HCT116 (cell line): ENCODE measurements at regions not wholly inside any gene's neighbourhood (a gene's known extent, or its start where the extent isn't known, plus 50 kb on each side); places are given as distances from the start of the nearest gene placed in this dataset.

ENCODE experiments used
- ATAC-seq: fragments of 200-7000 bp; cut with Tn5 transposase; 2 replicates; pipeline ENCODE4 v1.9.1; 2020; ENCODE audit warnings: mild to moderate bottlenecking, moderate library complexity
- BruUV-seq: library from RNA; stranded (reverse); fragments of 400-500 nt; replicated peaks from 2 replicates; lab custom pipeline; 2021; lab: Mats Ljungman, UMichigan
- CTCF ChIA-PET: fragments of 300-600 bp; sonication (Branson Sonifier 250); formaldehyde crosslinking; loops from one replicate; lab custom pipeline; 2021; ENCODE audit warnings: antibody characterized with exemption; lab: Charles Lee
- POLR2A ChIA-PET: fragments of 300-600, 350-600 bp; sonication (Branson Sonifier 250); formaldehyde crosslinking; loops from one replicate; lab custom pipeline; 2021; ENCODE audit warnings: antibody characterized with exemption; lab: Charles Lee
- RAD21 ChIA-PET, 2 experiments: fragments of 300-600 bp; sonication (Branson Sonifier 250); formaldehyde crosslinking; loops; one replicate each; lab custom pipeline; 2023; ENCODE audit warnings: low total read pairs in 2 of 2; ENCODE audit not compliant: uncharacterized antibody in 2 of 2, unreplicated experiment in 2 of 2, low non-redundant PET in 1 of 2; lab: Charles Lee
- DNase-seq: peaks from one replicate; pipeline ENCODE4 v3.0.0-alpha.2; 2010; ENCODE audit warnings: low read depth, low spot score
- H2AFZ ChIP-seq: fragments of 200-600 bp; shearing (Covaris generic), sonication (generic); 2 replicates; pipeline ENCODE4 v1.6.1; 2017; ENCODE audit warnings: low read depth, mixed run types, mixed read lengths, antibody characterized with exemption, low read length; ENCODE audit not compliant: poor library complexity, severe bottlenecking
- H3K27ac ChIP-seq: 2 replicates; pipeline ENCODE4 v1.5.1; 2012; ENCODE audit warnings: low read depth, low read length
- H3K27me3 ChIP-seq: fragments of 200-600 bp; sonication (generic); 2 replicates; pipeline ENCODE4 v1.6.1; 2016; ENCODE audit warnings: mixed run types, low read length, mixed read lengths; ENCODE audit not compliant: insufficient read depth
- H3K36me3 ChIP-seq, 2 experiments: fragments of 200-500 bp in 1 of 2; fragments of 200-600 bp in 1 of 2; sonication (Bioruptor generic) in 1 of 2; sonication (generic) in 1 of 2; 2 replicates each; pipeline versions ENCODE4 v1.5.1 to v1.6.1; 2014 to 2016; ENCODE audit warnings: low read length in 2 of 2, inconsistent platforms in 1 of 2, mixed read lengths in 1 of 2, mixed run types in 1 of 2; ENCODE audit not compliant: insufficient read depth in 2 of 2, control insufficient read depth in 1 of 2
- H3K4me1 ChIP-seq, 2 experiments: fragments of 200-600 bp in 1 of 2; sonication (generic) in 1 of 2; 2 replicates each; pipeline versions ENCODE4 v1.5.1 to v1.6.1; 2012 to 2017; ENCODE audit warnings: low read length in 2 of 2, inconsistent platforms in 1 of 2, mild to moderate bottlenecking in 1 of 2, mixed read lengths in 1 of 2, mixed run types in 1 of 2, moderate library complexity in 1 of 2; ENCODE audit not compliant: insufficient read depth in 2 of 2, control insufficient read depth in 1 of 2
- H3K4me2 ChIP-seq: fragments of 200-600 bp; sonication (generic); 2 replicates; pipeline ENCODE4 v1.6.1; 2017; ENCODE audit warnings: mixed run types, low read length, mixed read lengths
- H3K4me3 ChIP-seq, 2 experiments: fragments of 200-600 bp in 1 of 2; sonication (generic) in 1 of 2; replicated peaks in 1 of 2; 2 replicates each; pipeline ENCODE4 v1.5.1; 2011 to 2016; ENCODE audit warnings: low read length in 2 of 2, control low read depth in 1 of 2, low read depth in 1 of 2, mild to moderate bottlenecking in 1 of 2, mixed read lengths in 1 of 2, mixed run types in 1 of 2
- H3K79me2 ChIP-seq: fragments of 200-600 bp; sonication (generic); 2 replicates; pipeline ENCODE4 v1.6.1; 2017; ENCODE audit warnings: mild to moderate bottlenecking, mixed run types, low read length, moderate library complexity, mixed read lengths; ENCODE audit not compliant: insufficient read depth
- H3K9ac ChIP-seq: fragments of 200-600 bp; sonication (generic); 2 replicates; pipeline ENCODE4 v1.6.1; 2016; ENCODE audit warnings: low read length, mixed read lengths
- H3K9me2 ChIP-seq: fragments of 200-600 bp; sonication (generic), shearing (Covaris generic); 2 replicates; pipeline ENCODE4 v1.6.1; 2017; ENCODE audit warnings: mixed run types, mild to moderate bottlenecking, moderate library complexity; ENCODE audit not compliant: insufficient read depth
- H3K9me3 ChIP-seq, 2 experiments: fragments of 200-500 bp in 1 of 2; fragments of 200-600 bp in 1 of 2; sonication (Bioruptor generic) in 1 of 2; sonication (generic) in 1 of 2; 2 replicates each; pipeline ENCODE4 v1.6.1; 2014 to 2017; ENCODE audit warnings: low read length in 2 of 2, mixed read lengths in 2 of 2, inconsistent platforms in 1 of 2, low read depth in 1 of 2, mild to moderate bottlenecking in 1 of 2, mixed run types in 1 of 2, moderate library complexity in 1 of 2; ENCODE audit not compliant: control insufficient read depth in 1 of 2, insufficient read depth in 1 of 2
- H4K20me1 ChIP-seq: fragments of 200-600 bp; sonication (generic), shearing (Covaris generic); 2 replicates; pipeline ENCODE4 v1.6.1; 2017; ENCODE audit warnings: mixed run types, mild to moderate bottlenecking, moderate library complexity; ENCODE audit not compliant: insufficient read depth
- CBX3 ChIP-seq: IDR thresholded peaks from 2 replicates; pipeline ENCODE4 v1.6.1; 2012; ENCODE audit warnings: low read depth
- CEBPB ChIP-seq: IDR thresholded peaks from 2 replicates; pipeline ENCODE4 v1.6.1; 2012; ENCODE audit warnings: low read depth
- CTCF ChIP-seq, 3 experiments: fragments of 200-600 bp in 1 of 3; sonication (generic) in 1 of 3; IDR thresholded peaks in 2 of 3; conservative IDR thresholded peaks in 1 of 3; 2 replicates each; pipeline ENCODE4 v1.5.1; 2012 to 2017; ENCODE audit warnings: low read depth in 2 of 3, low read length in 2 of 3, antibody characterized with exemption in 1 of 3, borderline replicate concordance in 1 of 3, control low read depth in 1 of 3, mild to moderate bottlenecking in 1 of 3, mixed read lengths in 1 of 3, mixed run types in 1 of 3, moderate library complexity in 1 of 3; ENCODE audit not compliant: insufficient read depth in 1 of 3
- EGR1 ChIP-seq: IDR thresholded peaks from 2 replicates; pipeline ENCODE4 v1.6.1; 2012; ENCODE audit warnings: low read depth
- ELF1 ChIP-seq: IDR thresholded peaks from 2 replicates; pipeline ENCODE4 v1.6.1; 2012; ENCODE audit warnings: low read depth, borderline replicate concordance
- EZH2 ChIP-seq: fragments of 200-600 bp; sonication (generic); IDR thresholded peaks from 2 replicates; pipeline ENCODE4 v1.6.1; 2017; ENCODE audit warnings: antibody characterized with exemption, mixed run types
- JUND ChIP-seq: IDR thresholded peaks from 2 replicates; pipeline ENCODE4 v1.6.1; 2012
- POLR2AphosphoS5 ChIP-seq: IDR thresholded peaks from 2 replicates; pipeline ENCODE4 v1.6.1; 2011; ENCODE audit warnings: mild to moderate bottlenecking, low read depth, low read length, moderate library complexity
- REST ChIP-seq: IDR thresholded peaks from 2 replicates; pipeline ENCODE4 v1.6.1; 2012; ENCODE audit warnings: low read depth
- SIN3A ChIP-seq: IDR thresholded peaks from 2 replicates; pipeline ENCODE4 v1.6.1; 2012; ENCODE audit warnings: low read depth
- SP1 ChIP-seq: IDR thresholded peaks from 2 replicates; pipeline ENCODE4 v1.6.1; 2012; ENCODE audit warnings: low read depth
- SRF ChIP-seq: IDR thresholded peaks from 2 replicates; pipeline ENCODE4 v1.6.1; 2012; ENCODE audit warnings: low read depth
- TCF7L2 ChIP-seq: IDR thresholded peaks from 2 replicates; pipeline ENCODE4 v1.7.0; 2011; ENCODE audit warnings: borderline replicate concordance, inconsistent platforms; ENCODE audit not compliant: insufficient read depth, insufficient read length; ENCODE audit errors: extremely low read depth
- YY1 ChIP-seq: IDR thresholded peaks from 2 replicates; pipeline ENCODE4 v1.6.1; 2011; ENCODE audit warnings: low read length, low read depth, moderate library complexity, mild to moderate bottlenecking; ENCODE audit not compliant: insufficient replicate concordance; ENCODE audit errors: extremely low read depth
- intact Hi-C: fragments of 100-400 bp; cut with micrococcal nuclease; formaldehyde crosslinking; loops from 2 replicates; pipeline ENCODE4 v1.10.0; 2022
- TF ChIP-seq, protein P1 (sequence below): IDR thresholded peaks from 2 replicates; pipeline ENCODE4 v1.6.1; 2012

DNA sequence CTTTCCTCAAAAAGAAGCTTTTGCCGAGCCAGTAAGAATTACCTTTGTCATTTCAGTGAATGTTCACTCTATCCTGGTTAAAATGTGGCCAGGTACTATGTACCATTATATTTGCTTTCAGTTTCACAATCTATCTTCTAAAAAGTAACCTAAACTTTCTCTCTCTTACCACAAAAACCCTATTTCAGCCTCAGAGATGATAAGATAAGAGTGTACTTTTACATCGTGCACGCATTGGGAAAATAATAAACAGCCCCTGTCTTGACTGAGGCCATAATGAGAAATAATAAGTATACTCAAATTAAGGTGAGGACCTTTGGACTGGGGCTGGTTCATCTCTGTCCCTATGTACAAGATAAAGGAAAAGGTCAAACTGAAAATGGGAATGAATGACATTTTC is 77.7 kb downstream of the ZNF726 start:
- Histone ChIP-seq H3K9ac (no peak overlapping the region), H3K36me3 (no peaks in the 10 kb centered on the region), H3K9me2 (no peaks in the 10 kb centered on the region), H3K4me1 (no peaks in the 10 kb centered on the region), H3K4me3 (no peak overlapping the region), H2AFZ (no peak overlapping the region), H4K20me1 (no peaks in the 10 kb centered on the region), H3K4me2 (no peak overlapping the region), H3K79me2 (no peaks in the 10 kb centered on the region), H3K27ac (no peak overlapping the region), H3K27me3 (no peaks in the 10 kb centered on the region), H3K9me3 (peaks cover 6 to 25% of the 10 kb centered on the region in 2 experiments; a peak in 2 of 4 replicates)
- ATAC-seq (no peak), DNase-seq (no peak)
- ChIA-PET RAD21 (no interaction called here), CTCF (no interaction called here), POLR2A (no interaction called here)
- TF ChIP-seq CTCF (IDR thresholded peaks at IDR 0.05 in 2 of 3, conservative IDR thresholded peaks at IDR 0.05 in 1 of 3; ENCODE audit: borderline replicate concordance in 1 of 3, insufficient read depth in 1 of 3, low read depth in 2 of 3, low read length in 2 of 3) (no peak), CEBPB (no peak), JUND (no peak), TCF7L2 (no peak), SP1 (no peak)
- TF ChIP-seq, protein P1, sequence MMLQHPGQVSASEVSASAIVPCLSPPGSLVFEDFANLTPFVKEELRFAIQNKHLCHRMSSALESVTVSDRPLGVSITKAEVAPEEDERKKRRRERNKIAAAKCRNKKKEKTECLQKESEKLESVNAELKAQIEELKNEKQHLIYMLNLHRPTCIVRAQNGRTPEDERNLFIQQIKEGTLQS, result no peak
- no TSS peak for BruUV-seq
- intact Hi-C loops, result no loop called here

DNA sequence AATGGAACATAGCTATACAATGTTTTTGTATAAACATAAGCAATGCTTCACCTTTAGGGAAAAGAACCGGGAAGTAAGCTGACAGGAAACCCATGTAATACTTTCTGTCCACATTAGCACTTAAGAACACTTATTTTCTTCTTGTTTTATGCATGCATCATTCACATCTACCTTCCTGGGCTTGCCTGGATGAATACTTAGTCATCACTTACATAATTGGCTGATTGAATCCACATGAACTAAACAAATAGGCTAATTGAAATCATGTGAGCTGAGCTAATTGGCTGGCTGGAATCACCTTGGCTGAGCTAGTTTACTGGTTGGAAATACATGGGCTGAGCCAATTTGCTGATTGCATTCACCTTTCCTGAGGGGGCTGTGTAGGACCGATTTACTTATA is 78.8 kb downstream of the ZNF726 start:
- ChIA-PET POLR2A (no interaction called here), CTCF (no interaction called here), RAD21 (no interaction called here)
- Histone ChIP-seq H3K79me2 (no peaks in the 10 kb centered on the region), H2AFZ (no peak overlapping the region), H3K27me3 (no peaks in the 10 kb centered on the region), H3K4me2 (no peak overlapping the region), H3K27ac (no peak overlapping the region), H3K36me3 (no peaks in the 10 kb centered on the region), H3K4me3 (no peak overlapping the region), H3K9me3 (peaks cover 6 to 26% of the 10 kb centered on the region in 2 experiments; a peak in 2 of 4 replicates), H3K4me1 (no peaks in the 10 kb centered on the region), H3K9ac (no peak overlapping the region), H3K9me2 (no peaks in the 10 kb centered on the region), H4K20me1 (no peaks in the 10 kb centered on the region)
- no peak for ATAC-seq
- BruUV-seq, result no TSS peak
- intact Hi-C loops, result no loop called here
- no peak for DNase-seq
- no peak for TF ChIP-seq POLR2AphosphoS5
- no peak for TF ChIP-seq SRF
- TF ChIP-seq, protein P1, result no peak
- no peak for TF ChIP-seq YY1
- no peak for TF ChIP-seq SIN3A
- no peak for TF ChIP-seq REST
- no peak for TF ChIP-seq EGR1
- TF ChIP-seq CBX3, result no peak
- no peak for TF ChIP-seq ELF1
- no peak for TF ChIP-seq EZH2
